ENCODE measurements at regions not wholly inside any gene's neighbourhood (a gene's known extent, or its start where the extent isn't known, plus 50 kb on each side); places are given as distances from the start of the nearest gene placed in this dataset.

DNA sequence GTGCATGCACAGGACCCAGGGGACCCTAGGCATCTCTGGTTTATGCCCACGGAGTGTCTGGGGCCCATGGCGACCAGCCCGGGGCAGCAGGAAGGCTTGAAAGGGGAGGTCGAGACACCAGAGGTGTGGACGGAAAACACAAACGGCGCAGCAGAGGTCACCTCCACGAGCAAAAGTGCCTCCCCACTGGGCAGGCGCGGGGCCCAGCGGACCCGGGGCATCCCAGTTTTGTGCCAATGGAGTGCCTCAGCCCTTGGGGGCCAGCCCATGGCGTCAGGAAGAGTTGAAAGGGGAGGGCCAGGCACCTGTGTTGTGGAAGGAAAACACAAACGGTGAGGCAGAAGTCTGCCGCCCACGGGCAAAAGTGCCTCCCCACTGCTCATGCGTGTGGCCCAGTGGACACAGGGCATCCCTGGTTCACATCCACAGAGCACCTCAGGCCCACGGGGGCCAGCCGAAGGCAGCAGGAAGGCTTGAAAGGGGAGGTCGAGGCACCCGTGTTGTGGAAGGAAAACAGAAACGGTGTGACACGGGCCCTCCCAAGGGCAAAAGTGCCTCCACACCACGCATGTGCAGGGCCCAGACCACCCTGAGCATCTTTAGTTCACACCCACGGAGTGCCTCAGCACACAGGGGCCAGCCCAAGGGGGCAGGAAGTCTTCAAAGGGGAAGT is 378.8 kb downstream of the ALG10 start:
- TF ChIP-seq POLR2A (IDR thresholded peaks at IDR 0.05; ENCODE audit: extremely low read depth, insufficient read length): no peak
- TF ChIP-seq CTCF (IDR thresholded peaks at IDR 0.05; ENCODE audit: low read depth, low read length): no peak
- TF ChIP-seq, protein P1, sequence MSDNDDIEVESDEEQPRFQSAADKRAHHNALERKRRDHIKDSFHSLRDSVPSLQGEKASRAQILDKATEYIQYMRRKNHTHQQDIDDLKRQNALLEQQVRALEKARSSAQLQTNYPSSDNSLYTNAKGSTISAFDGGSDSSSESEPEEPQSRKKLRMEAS (IDR thresholded peaks at IDR 0.05; ENCODE audit: low read depth, low read length): no peak
- no peak for TF ChIP-seq MYC (IDR thresholded peaks at IDR 0.05; ENCODE audit: low read depth, low read length)
